HL-60 (cell line): ENCODE measurements at regions not wholly inside any gene's neighbourhood (a gene's known extent, or its start where the extent isn't known, plus 50 kb on each side); places are given as distances from the start of the nearest gene placed in this dataset.

Experiments used
- DNase-seq, 2 experiments: peaks; one replicate each; pipeline ENCODE4 v3.0.0-alpha.2; 2010 to 2020; ENCODE audit warnings: low read depth in 1 of 2, low spot score in 1 of 2
- H3K27ac ChIP-seq: fragments of 250-450 bp; sonication (Bioruptor Pico); replicated peaks from 2 replicates; pipeline ENCODE4 v1.5.1; 2020; ENCODE audit warnings: mild to moderate bottlenecking, moderate library complexity
- H3K27me3 ChIP-seq: fragments of 250-450 bp; sonication (Bioruptor Pico); 2 replicates; pipeline ENCODE4 v1.5.1; 2021; ENCODE audit warnings: mild to moderate bottlenecking, moderate library complexity; ENCODE audit not compliant: insufficient read depth, poor library complexity, severe bottlenecking
- H3K4me3 ChIP-seq: replicated peaks from 2 replicates; pipeline ENCODE4 v1.5.1; 2011; ENCODE audit warnings: mild to moderate bottlenecking, control low read depth, low read length; ENCODE audit not compliant: insufficient read depth
- GABPA ChIP-seq: IDR thresholded peaks from 2 replicates; pipeline ENCODE4 v1.6.1; 2012; ENCODE audit warnings: low read depth
- POLR2AphosphoS5 ChIP-seq: IDR thresholded peaks from 2 replicates; pipeline ENCODE4 v1.6.1; 2012; ENCODE audit warnings: low read depth
- SPI1 ChIP-seq: IDR thresholded peaks from 2 replicates; pipeline ENCODE4 v1.6.1; 2012; ENCODE audit warnings: low read depth, mild to moderate bottlenecking, borderline replicate concordance
- TF ChIP-seq, protein P1 (sequence below): IDR thresholded peaks from one replicate; pipeline ENCODE4 v1.5.1; 2011; ENCODE audit warnings: low read length, control low read depth, inconsistent platforms; ENCODE audit not compliant: insufficient read depth
- TF ChIP-seq, protein P2 (sequence below): IDR thresholded peaks from 2 replicates; pipeline ENCODE4 v1.6.1; 2012; ENCODE audit warnings: low read depth; ENCODE audit not compliant: insufficient replicate concordance

- DNase-seq: no peak
- TF ChIP-seq GABPA: no peak
- Histone ChIP-seq H3K27ac (no peak overlapping the region), H3K27me3 (no peaks in the 10 kb centered on the region), H3K4me3 (no peak overlapping the region)
Observed at GRCh38 chrX:128717635-128718578, 665.7 kb upstream of the ACTRT1 start.

GRCh38 chrX:128714425-128714824 is 662.2 kb upstream of the ACTRT1 start:
- no peak for DNase-seq
- H3K4me3 ChIP-seq: no peak overlapping the region
- TF ChIP-seq, protein P1, sequence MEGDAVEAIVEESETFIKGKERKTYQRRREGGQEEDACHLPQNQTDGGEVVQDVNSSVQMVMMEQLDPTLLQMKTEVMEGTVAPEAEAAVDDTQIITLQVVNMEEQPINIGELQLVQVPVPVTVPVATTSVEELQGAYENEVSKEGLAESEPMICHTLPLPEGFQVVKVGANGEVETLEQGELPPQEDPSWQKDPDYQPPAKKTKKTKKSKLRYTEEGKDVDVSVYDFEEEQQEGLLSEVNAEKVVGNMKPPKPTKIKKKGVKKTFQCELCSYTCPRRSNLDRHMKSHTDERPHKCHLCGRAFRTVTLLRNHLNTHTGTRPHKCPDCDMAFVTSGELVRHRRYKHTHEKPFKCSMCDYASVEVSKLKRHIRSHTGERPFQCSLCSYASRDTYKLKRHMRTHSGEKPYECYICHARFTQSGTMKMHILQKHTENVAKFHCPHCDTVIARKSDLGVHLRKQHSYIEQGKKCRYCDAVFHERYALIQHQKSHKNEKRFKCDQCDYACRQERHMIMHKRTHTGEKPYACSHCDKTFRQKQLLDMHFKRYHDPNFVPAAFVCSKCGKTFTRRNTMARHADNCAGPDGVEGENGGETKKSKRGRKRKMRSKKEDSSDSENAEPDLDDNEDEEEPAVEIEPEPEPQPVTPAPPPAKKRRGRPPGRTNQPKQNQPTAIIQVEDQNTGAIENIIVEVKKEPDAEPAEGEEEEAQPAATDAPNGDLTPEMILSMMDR: no peak
- no peak for TF ChIP-seq POLR2AphosphoS5
- TF ChIP-seq GABPA: no peak
- TF ChIP-seq, protein P2, sequence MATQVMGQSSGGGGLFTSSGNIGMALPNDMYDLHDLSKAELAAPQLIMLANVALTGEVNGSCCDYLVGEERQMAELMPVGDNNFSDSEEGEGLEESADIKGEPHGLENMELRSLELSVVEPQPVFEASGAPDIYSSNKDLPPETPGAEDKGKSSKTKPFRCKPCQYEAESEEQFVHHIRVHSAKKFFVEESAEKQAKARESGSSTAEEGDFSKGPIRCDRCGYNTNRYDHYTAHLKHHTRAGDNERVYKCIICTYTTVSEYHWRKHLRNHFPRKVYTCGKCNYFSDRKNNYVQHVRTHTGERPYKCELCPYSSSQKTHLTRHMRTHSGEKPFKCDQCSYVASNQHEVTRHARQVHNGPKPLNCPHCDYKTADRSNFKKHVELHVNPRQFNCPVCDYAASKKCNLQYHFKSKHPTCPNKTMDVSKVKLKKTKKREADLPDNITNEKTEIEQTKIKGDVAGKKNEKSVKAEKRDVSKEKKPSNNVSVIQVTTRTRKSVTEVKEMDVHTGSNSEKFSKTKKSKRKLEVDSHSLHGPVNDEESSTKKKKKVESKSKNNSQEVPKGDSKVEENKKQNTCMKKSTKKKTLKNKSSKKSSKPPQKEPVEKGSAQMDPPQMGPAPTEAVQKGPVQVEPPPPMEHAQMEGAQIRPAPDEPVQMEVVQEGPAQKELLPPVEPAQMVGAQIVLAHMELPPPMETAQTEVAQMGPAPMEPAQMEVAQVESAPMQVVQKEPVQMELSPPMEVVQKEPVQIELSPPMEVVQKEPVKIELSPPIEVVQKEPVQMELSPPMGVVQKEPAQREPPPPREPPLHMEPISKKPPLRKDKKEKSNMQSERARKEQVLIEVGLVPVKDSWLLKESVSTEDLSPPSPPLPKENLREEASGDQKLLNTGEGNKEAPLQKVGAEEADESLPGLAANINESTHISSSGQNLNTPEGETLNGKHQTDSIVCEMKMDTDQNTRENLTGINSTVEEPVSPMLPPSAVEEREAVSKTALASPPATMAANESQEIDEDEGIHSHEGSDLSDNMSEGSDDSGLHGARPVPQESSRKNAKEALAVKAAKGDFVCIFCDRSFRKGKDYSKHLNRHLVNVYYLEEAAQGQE: no peak
- no peak for TF ChIP-seq SPI1
- H3K27ac ChIP-seq: no peak overlapping the region
- H3K27me3 ChIP-seq: no peaks in the 10 kb centered on the region

DNA sequence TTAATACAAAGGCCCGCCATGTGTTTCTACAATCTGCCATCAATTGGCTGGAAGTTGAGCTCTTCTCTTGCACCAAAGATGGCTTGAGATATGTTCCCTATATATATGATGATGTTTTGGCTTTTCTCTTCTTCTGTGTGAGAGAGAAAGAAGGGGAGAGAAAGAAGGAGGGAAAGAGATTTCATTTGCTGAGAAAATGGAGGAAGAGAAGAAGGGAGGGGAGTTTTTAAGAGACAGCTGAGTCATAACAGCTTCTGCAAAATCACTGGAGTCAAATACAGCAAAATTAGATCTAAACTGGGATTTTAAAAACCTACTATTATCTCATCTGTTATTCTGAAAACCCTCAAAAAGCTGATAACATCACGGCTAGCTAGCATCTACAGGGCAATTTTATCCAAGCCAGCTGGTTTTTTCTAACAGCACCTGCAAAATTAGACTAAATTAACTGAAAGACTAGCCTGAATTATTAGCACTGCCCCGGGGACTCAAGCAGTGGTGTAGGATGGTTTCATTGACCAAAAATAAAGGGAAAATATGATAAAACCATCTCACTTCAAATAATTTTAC is 647.6 kb upstream of the ACTRT1 start:
- H3K4me3 ChIP-seq: no peak overlapping the region

More for the DNA sequence above, 647.6 kb upstream of the ACTRT1 start:
- no peak for DNase-seq
- TF ChIP-seq SPI1: no peak
- TF ChIP-seq GABPA: no peak
- TF ChIP-seq, protein P2: no peak
- TF ChIP-seq, protein P1: no peak
- TF ChIP-seq POLR2AphosphoS5: no peak
- H3K27me3 ChIP-seq: no peaks in the 10 kb centered on the region
- H3K27ac ChIP-seq: no peak overlapping the region
